ENCODE measurements at regions not wholly inside any gene's neighbourhood (a gene's known extent, or its start where the extent isn't known, plus 50 kb on each side); places are given as distances from the start of the nearest gene placed in this dataset.
A peak's percentile ranks its signal among the peaks of the same experiment; 100 is the strongest.

GRCh38 chr10:1952126-1953095, 215.1 kb upstream of the ADARB2 start:
- no peak for DNase-seq (ENCODE audit: low read depth)

- DNase-seq (ENCODE audit: low read depth), result no peak
These were observed 213.6 kb upstream of the ADARB2 start for GRCh38 chr10:1950803-1951495.

- no peak for DNase-seq (ENCODE audit: low read depth)
These were observed 210.2 kb upstream of the ADARB2 start for GRCh38 chr10:1947464-1948003.

- no peak for DNase-seq (ENCODE audit: low read depth)
These were observed 207.2 kb upstream of the ADARB2 start for GRCh38 chr10:1944487-1944886.

GRCh38 chr10:1942478-1942877, 205.2 kb upstream of the ADARB2 start:
- DNase-seq (ENCODE audit: low read depth), result no peak

- DNase-seq (ENCODE audit: low read depth), result no peak
These were observed 201.7 kb upstream of the ADARB2 start for GRCh38 chr10:1939016-1939415.

GRCh38 chr10:1938317-1938716, 201.0 kb upstream of the ADARB2 start:
- DNase-seq (ENCODE audit: low read depth), result no peak

GRCh38 chr10:1935912-1936311, 198.6 kb upstream of the ADARB2 start:
- DNase-seq (ENCODE audit: low read depth), result no peak

- peak; percentile 4 for DNase-seq (ENCODE audit: low read depth)
These were observed 195.9 kb upstream of the ADARB2 start for GRCh38 chr10:1933215-1933614.

GRCh38 chr10:1932692-1933094, 195.4 kb upstream of the ADARB2 start:
- peak; percentile 0 for DNase-seq (ENCODE audit: low read depth)

GRCh38 chr10:1928606-1929005, 191.3 kb upstream of the ADARB2 start:
- DNase-seq (ENCODE audit: low read depth), result no peak

- DNase-seq (ENCODE audit: low read depth), result no peak
These were observed 186.7 kb upstream of the ADARB2 start for GRCh38 chr10:1923998-1924397.

GRCh38 chr10:1923586-1923985, 186.3 kb upstream of the ADARB2 start:
- DNase-seq (ENCODE audit: low read depth), result no peak

GRCh38 chr10:1920941-1921340, 183.6 kb upstream of the ADARB2 start:
- DNase-seq (ENCODE audit: low read depth), result no peak

- no peak for DNase-seq (ENCODE audit: low read depth)
These were observed 182.8 kb upstream of the ADARB2 start for GRCh38 chr10:1920127-1920526.

GRCh38 chr10:1911771-1912170, 174.4 kb upstream of the ADARB2 start:
- no peak for DNase-seq (ENCODE audit: low read depth)

- DNase-seq (ENCODE audit: low read depth), result no peak
These were observed 166.7 kb upstream of the ADARB2 start for GRCh38 chr10:1903982-1904381.

GRCh38 chr10:1896153-1896552, 158.8 kb upstream of the ADARB2 start:
- DNase-seq (ENCODE audit: low read depth), result no peak

- DNase-seq (ENCODE audit: low read depth), result no peak
These were observed 158.4 kb upstream of the ADARB2 start for GRCh38 chr10:1895691-1896090.

GRCh38 chr10:1894912-1895311, 157.6 kb upstream of the ADARB2 start:
- DNase-seq (ENCODE audit: low read depth), result no peak

GRCh38 chr10:1893941-1894340, 156.6 kb upstream of the ADARB2 start:
- no peak for DNase-seq (ENCODE audit: low read depth)

GRCh38 chr10:1886039-1886438, 148.7 kb upstream of the ADARB2 start:
- no peak for DNase-seq (ENCODE audit: low read depth)

- DNase-seq (ENCODE audit: low read depth), result no peak
These were observed 145.4 kb upstream of the ADARB2 start for GRCh38 chr10:1882728-1883127.
